ENCODE measurements at regions not wholly inside any gene's neighbourhood (a gene's known extent, or its start where the extent isn't known, plus 50 kb on each side); places are given as distances from the start of the nearest gene placed in this dataset.

GRCh38 chr15:93469994-93470393 lies 381.0 kb upstream of the RGMA start:
- DNase-seq, result no peak

- DNase-seq, result peak; percentile 94
Observed at GRCh38 chr15:93467337-93467736, 378.3 kb upstream of the RGMA start.

GRCh38 chr15:93466380-93466779 lies 377.4 kb upstream of the RGMA start:
- no peak for DNase-seq

GRCh38 chr15:93462690-93463089 lies 373.7 kb upstream of the RGMA start:
- DNase-seq, result no peak

GRCh38 chr15:93460717-93461116 lies 371.7 kb upstream of the RGMA start:
- DNase-seq, result no peak

- DNase-seq, result no peak
Observed at GRCh38 chr15:93459396-93459795, 370.4 kb upstream of the RGMA start.

GRCh38 chr15:93458597-93458996 lies 369.6 kb upstream of the RGMA start:
- no peak for DNase-seq

GRCh38 chr15:93454788-93455187 lies 365.8 kb upstream of the RGMA start:
- DNase-seq, result no peak

GRCh38 chr15:93452537-93453211 lies 363.7 kb upstream of the RGMA start:
- DNase-seq, result no peak

- DNase-seq, result no peak
Observed at GRCh38 chr15:93451822-93452221, 362.8 kb upstream of the RGMA start.

- DNase-seq, result no peak
Observed at GRCh38 chr15:93451265-93451664, 362.3 kb upstream of the RGMA start.

GRCh38 chr15:93449798-93450197 lies 360.8 kb upstream of the RGMA start:
- DNase-seq, result no peak

- no peak for DNase-seq
Observed at GRCh38 chr15:93438310-93438709, 349.3 kb upstream of the RGMA start.

GRCh38 chr15:93432474-93432873 lies 343.5 kb upstream of the RGMA start:
- no peak for DNase-seq

GRCh38 chr15:93428807-93429351 lies 339.9 kb upstream of the RGMA start:
- DNase-seq, result no peak

GRCh38 chr15:93428150-93428549 lies 339.1 kb upstream of the RGMA start:
- DNase-seq, result no peak

- no peak for DNase-seq
Observed at GRCh38 chr15:93424131-93424530, 335.1 kb upstream of the RGMA start.

- no peak for DNase-seq
Observed at GRCh38 chr15:93422476-93422875, 333.5 kb upstream of the RGMA start.

GRCh38 chr15:93420477-93420876 lies 331.5 kb upstream of the RGMA start:
- no peak for DNase-seq

- DNase-seq, result no peak
Observed at GRCh38 chr15:93420050-93420452, 331.0 kb upstream of the RGMA start.

GRCh38 chr15:93418566-93418965 lies 329.6 kb upstream of the RGMA start:
- DNase-seq, result no peak

- DNase-seq, result no peak
Observed at GRCh38 chr15:93417631-93418030, 328.6 kb upstream of the RGMA start.

- no peak for DNase-seq
Observed at GRCh38 chr15:93417156-93417555, 328.1 kb upstream of the RGMA start.

GRCh38 chr15:93415576-93415975 lies 326.6 kb upstream of the RGMA start:
- no peak for DNase-seq

GRCh38 chr15:93414576-93415231 lies 325.7 kb upstream of the RGMA start:
- no peak for DNase-seq

Data from NCI-H1694 treated with DMSO at 0.1 percent for 48 hours (cell line).